ENCODE measurements at regions not wholly inside any gene's neighbourhood (a gene's known extent, or its start where the extent isn't known, plus 50 kb on each side); places are given as distances from the start of the nearest gene placed in this dataset.
A peak's percentile ranks its signal among the peaks of the same experiment; 100 is the strongest.

DNA sequence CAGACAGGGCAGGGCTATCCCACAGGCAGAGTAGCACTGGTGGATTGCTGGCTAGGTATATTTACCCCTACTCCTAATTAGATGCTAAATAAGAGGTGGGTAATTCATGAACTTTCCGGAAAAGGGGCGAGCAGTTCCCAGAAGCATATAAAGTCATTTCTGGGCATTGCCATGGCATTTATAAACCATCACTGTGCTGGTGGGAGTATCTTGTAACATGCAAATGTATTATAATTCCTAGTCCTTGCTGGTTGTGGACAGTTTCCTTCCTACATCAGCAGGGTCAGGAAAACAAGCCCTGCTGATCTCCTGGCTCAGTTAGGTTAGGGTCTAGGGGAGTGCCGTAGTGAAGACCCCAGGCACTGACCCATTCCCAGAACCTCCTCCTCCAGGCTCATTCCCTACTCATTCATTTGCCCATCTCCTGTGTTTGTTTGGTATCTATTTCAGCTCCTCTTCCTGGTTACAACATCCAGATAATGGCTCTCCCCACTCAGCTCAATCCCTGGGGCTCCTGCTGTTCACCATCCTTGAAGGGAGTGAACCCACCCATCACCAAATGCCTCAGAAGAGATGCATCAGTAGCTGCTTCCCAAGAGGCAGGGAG is 282.7 kb downstream of the SRBD1 start:
- Histone ChIP-seq H4K20me1 (ENCODE audit: low read length) (no peaks in the 10 kb centered on the region), H3K79me2 (ENCODE audit: low read length) (no peaks in the 10 kb centered on the region), H3K4me2 (ENCODE audit: low read length) (no peak overlapping the region), H3K4me1 (ENCODE audit: insufficient read depth, low read length) (peaks cover 30% of the 10 kb centered on the region), H3K36me3 (ENCODE audit: low read depth, low read length) (no peaks in the 10 kb centered on the region), H3K9ac (ENCODE audit: low read length) (no peak overlapping the region), H3K9me2 (replicated peaks; ENCODE audit: low read length) (no peaks in the 10 kb centered on the region), H3K4me3 (ENCODE audit: low read length) (no peak overlapping the region), H2AFZ (ENCODE audit: low read length) (no peak overlapping the region), H3K27ac (ENCODE audit: low read length) (no peak overlapping the region), H3F3A (ENCODE audit: low read length, unreplicated experiment) (no peaks in the 10 kb centered on the region), H3K27me3 (ENCODE audit: low read length) (no peaks in the 10 kb centered on the region), H3K9me3 (ENCODE audit: low read length) (no peaks in the 10 kb centered on the region)
- intact Hi-C loops (cut with micrococcal nuclease): loop anchor here (5.0 kb wide), 1 partner anchor 46 kb away; no protein-coding TSS in a partner anchor
- ChIA-PET CTCF (no interaction called here), POLR2A (ENCODE audit: unreplicated experiment) (no interaction called here)
- TF ChIP-seq, protein P1, sequence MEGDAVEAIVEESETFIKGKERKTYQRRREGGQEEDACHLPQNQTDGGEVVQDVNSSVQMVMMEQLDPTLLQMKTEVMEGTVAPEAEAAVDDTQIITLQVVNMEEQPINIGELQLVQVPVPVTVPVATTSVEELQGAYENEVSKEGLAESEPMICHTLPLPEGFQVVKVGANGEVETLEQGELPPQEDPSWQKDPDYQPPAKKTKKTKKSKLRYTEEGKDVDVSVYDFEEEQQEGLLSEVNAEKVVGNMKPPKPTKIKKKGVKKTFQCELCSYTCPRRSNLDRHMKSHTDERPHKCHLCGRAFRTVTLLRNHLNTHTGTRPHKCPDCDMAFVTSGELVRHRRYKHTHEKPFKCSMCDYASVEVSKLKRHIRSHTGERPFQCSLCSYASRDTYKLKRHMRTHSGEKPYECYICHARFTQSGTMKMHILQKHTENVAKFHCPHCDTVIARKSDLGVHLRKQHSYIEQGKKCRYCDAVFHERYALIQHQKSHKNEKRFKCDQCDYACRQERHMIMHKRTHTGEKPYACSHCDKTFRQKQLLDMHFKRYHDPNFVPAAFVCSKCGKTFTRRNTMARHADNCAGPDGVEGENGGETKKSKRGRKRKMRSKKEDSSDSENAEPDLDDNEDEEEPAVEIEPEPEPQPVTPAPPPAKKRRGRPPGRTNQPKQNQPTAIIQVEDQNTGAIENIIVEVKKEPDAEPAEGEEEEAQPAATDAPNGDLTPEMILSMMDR (conservative IDR thresholded peaks at IDR 0.05; ENCODE audit: low read depth, low read length): no peak
- TF ChIP-seq EZH2phosphoT487 (IDR thresholded peaks at IDR 0.05; ENCODE audit: borderline replicate concordance, low read length) (no peak), EZH2 (IDR thresholded peaks at IDR 0.05; ENCODE audit: low read length, unreplicated experiment) (no peak)
- DNase-seq: no peak
- no peak for ATAC-seq
- BruUV-seq (replicated peaks): no TSS peak

DNA sequence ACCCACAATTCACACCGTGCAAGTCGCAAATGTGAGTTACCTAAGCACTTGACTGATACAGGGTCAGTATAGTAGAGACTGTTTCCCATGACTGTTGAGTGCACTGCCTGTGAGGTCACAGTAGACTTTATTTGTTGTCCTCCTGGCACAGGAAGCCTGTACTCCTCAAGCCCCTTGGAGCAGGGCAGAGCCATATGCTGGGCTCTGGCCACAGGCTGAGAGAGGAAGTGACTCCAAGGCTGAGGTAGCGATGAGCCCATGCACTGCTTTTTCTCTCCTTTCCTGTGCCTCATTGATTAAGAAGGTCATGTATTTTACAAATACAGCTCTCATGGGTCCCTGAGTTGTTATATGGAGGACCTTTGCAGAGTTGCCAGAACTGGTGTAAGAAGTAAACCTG is 287.7 kb downstream of the SRBD1 start:
- Histone ChIP-seq H3K4me2 (ENCODE audit: low read length) (no peak overlapping the region), H3K79me2 (ENCODE audit: low read length) (no peaks in the 10 kb centered on the region), H3K9ac (ENCODE audit: low read length) (no peak overlapping the region), H3K9me3 (ENCODE audit: low read length) (no peaks in the 10 kb centered on the region), H3K27ac (ENCODE audit: low read length) (no peak overlapping the region), H3K4me1 (ENCODE audit: insufficient read depth, low read length) (no peaks in the 10 kb centered on the region; the same call in 1 of the 2 replicates), H3K9me2 (replicated peaks; ENCODE audit: low read length) (no peaks in the 10 kb centered on the region), H3K36me3 (ENCODE audit: low read depth, low read length) (no peaks in the 10 kb centered on the region), H2AFZ (ENCODE audit: low read length) (no peak overlapping the region), H3F3A (ENCODE audit: low read length, unreplicated experiment) (no peaks in the 10 kb centered on the region), H3K4me3 (ENCODE audit: low read length) (no peak overlapping the region), H4K20me1 (ENCODE audit: low read length) (no peaks in the 10 kb centered on the region), H3K27me3 (ENCODE audit: low read length) (no peaks in the 10 kb centered on the region)
- ATAC-seq (no peak), DNase-seq (no peak)
- BruUV-seq (replicated peaks): no TSS peak
- ChIA-PET CTCF (no interaction called here), POLR2A (ENCODE audit: unreplicated experiment) (no interaction called here)
- intact Hi-C loops (cut with micrococcal nuclease): no loop called here
- TF ChIP-seq, protein P1 (conservative IDR thresholded peaks at IDR 0.05; ENCODE audit: low read depth, low read length): no peak
- TF ChIP-seq EZH2 (IDR thresholded peaks at IDR 0.05; ENCODE audit: low read length, unreplicated experiment): no peak
- TF ChIP-seq EZH2phosphoT487 (IDR thresholded peaks at IDR 0.05; ENCODE audit: borderline replicate concordance, low read length): no peak

DNA sequence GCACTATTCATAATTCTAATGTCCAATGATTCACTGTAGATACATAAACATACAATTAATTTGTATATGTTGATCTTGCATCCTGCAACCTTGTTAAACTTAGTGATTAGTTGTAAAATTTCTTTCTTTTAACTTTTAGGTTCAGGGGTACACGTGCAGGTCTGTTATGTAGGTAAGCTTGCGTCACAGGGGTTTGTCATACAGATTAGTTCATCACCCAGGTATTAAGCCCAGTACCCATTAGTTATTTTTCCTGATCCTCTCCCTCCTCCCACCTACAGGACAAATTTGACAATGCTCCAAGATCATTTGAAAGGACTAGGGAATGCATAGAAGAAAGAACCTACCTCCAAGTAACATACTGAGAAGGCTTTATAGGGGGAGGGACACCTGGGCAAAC is 290.1 kb downstream of the SRBD1 start:
- no peaks in the 10 kb centered on the region for H3K79me2 ChIP-seq (ENCODE audit: low read length)

More for the DNA sequence above, 290.1 kb downstream of the SRBD1 start:
- Histone ChIP-seq H3K9me2 (replicated peaks; ENCODE audit: low read length) (no peaks in the 10 kb centered on the region), H3K4me3 (ENCODE audit: low read length) (no peak overlapping the region), H3K4me1 (ENCODE audit: insufficient read depth, low read length) (no peaks in the 10 kb centered on the region), H4K20me1 (ENCODE audit: low read length) (no peaks in the 10 kb centered on the region), H3F3A (ENCODE audit: low read length, unreplicated experiment) (no peaks in the 10 kb centered on the region), H3K27ac (ENCODE audit: low read length) (no peak overlapping the region), H3K9ac (ENCODE audit: low read length) (no peak overlapping the region), H3K27me3 (ENCODE audit: low read length) (no peaks in the 10 kb centered on the region), H2AFZ (ENCODE audit: low read length) (no peak overlapping the region), H3K4me2 (ENCODE audit: low read length) (no peak overlapping the region), H3K9me3 (ENCODE audit: low read length) (no peaks in the 10 kb centered on the region), H3K36me3 (ENCODE audit: low read depth, low read length) (no peaks in the 10 kb centered on the region)
- ChIA-PET CTCF (no interaction called here), POLR2A (ENCODE audit: unreplicated experiment) (no interaction called here)
- ATAC-seq (no peak), DNase-seq (peak; percentile 32)
- intact Hi-C loops (cut with micrococcal nuclease): no loop called here
- TF ChIP-seq EZH2 (IDR thresholded peaks at IDR 0.05; ENCODE audit: low read length, unreplicated experiment) (no peak), EZH2phosphoT487 (IDR thresholded peaks at IDR 0.05; ENCODE audit: borderline replicate concordance, low read length) (no peak)
- TF ChIP-seq, protein P1 (conservative IDR thresholded peaks at IDR 0.05; ENCODE audit: low read depth, low read length): no peak
- BruUV-seq (replicated peaks): no TSS peak
